Osteocyte (in vitro differentiated cells): ENCODE measurements at regions not wholly inside any gene's neighbourhood (a gene's known extent, or its start where the extent isn't known, plus 50 kb on each side); places are given as distances from the start of the nearest gene placed in this dataset.
"Not testable (repeated sequence)": the region's sequence is repeated elsewhere in the genome, so short reads cannot be mapped to it uniquely, and the experiment has no call there.

Experiments used
- DNase-seq: peaks from one replicate; pipeline ENCODE4 v3.0.0; 2021; ENCODE audit warnings: mixed read lengths; ENCODE audit not compliant: unreplicated experiment; ENCODE audit errors: extremely low spot score
- H3K27ac Mint-ChIP-seq: one replicate; pipeline ENCODE4 v1.8.0; 2021; ENCODE audit warnings: mild to moderate bottlenecking, mixed read lengths; ENCODE audit not compliant: unreplicated experiment
- H3K27me3 Mint-ChIP-seq: one replicate; pipeline ENCODE4 v1.8.0; 2021; ENCODE audit warnings: mixed read lengths; ENCODE audit not compliant: unreplicated experiment
- H3K36me3 Mint-ChIP-seq: one replicate; pipeline ENCODE4 v1.8.0; 2021; ENCODE audit warnings: mixed read lengths; ENCODE audit not compliant: unreplicated experiment
- H3K4me1 Mint-ChIP-seq: one replicate; pipeline ENCODE4 v1.8.0; 2021; ENCODE audit warnings: mixed read lengths; ENCODE audit not compliant: unreplicated experiment
- H3K4me3 Mint-ChIP-seq: one replicate; pipeline ENCODE4 v1.8.0; 2021; ENCODE audit warnings: mild to moderate bottlenecking, moderate library complexity, mixed read lengths; ENCODE audit not compliant: unreplicated experiment
- H3K9me3 Mint-ChIP-seq: one replicate; pipeline ENCODE4 v1.8.0; 2021; ENCODE audit warnings: mixed read lengths; ENCODE audit not compliant: unreplicated experiment
- CTCF ChIP-seq: fragments of 200-600 bp; sonication (generic); IDR thresholded peaks from 2 replicates; pipeline ENCODE4 v1.5.0; 2021; ENCODE audit warnings: antibody characterized with exemption, mild to moderate bottlenecking, moderate library complexity

- peaks cover 50% of the 10 kb centered on the region for H3K4me1 Mint-ChIP-seq
- H3K36me3 Mint-ChIP-seq: no peaks in the 10 kb centered on the region
- H3K27ac Mint-ChIP-seq: peak overlapping the region; percentile 97
- no peak for TF ChIP-seq CTCF
- peaks cover 5% of the 10 kb centered on the region for H3K9me3 Mint-ChIP-seq
- H3K4me3 Mint-ChIP-seq: no peak overlapping the region
- no peak for DNase-seq
- H3K27me3 Mint-ChIP-seq: no peaks in the 10 kb centered on the region
These were observed 145.3 kb upstream of the SPRED2 start for GRCh38 chr2:65577654-65578053.

DNA sequence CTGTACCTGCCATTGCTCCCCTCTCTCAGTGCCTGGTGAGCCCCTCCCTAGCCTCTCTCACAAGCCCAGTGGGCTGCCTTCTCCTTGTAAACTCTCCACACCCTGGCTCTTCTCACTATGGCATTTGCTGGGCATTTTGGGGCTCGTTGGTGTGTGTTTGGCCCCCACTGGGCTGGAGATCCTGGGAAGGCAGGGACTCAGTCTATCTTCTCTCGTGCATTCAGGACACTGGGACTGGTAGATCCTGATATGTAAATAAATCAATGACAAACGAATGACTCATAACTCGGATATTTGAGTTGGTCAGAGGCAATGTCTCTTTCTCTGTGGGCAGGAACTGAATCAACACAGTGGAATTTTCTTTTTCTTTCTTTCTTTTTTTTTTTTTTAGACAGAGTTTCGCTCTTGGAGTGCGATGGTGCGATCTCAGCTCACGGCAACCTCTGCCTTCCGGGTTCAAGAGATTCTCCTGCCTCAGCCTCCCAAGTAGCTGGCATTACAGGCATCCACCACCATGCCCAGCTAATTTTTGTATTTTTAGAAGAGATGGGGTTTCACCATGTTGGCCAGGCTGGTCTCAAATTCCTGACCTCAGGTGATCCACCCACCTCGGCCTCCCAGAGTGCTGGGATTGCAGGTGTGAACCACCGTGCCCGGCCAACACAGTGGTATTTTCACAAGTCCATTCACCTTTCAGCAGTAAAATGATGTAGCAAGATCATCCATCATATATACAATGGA, 144.6 kb upstream of the SPRED2 start:
- DNase-seq: no peak

DNA sequence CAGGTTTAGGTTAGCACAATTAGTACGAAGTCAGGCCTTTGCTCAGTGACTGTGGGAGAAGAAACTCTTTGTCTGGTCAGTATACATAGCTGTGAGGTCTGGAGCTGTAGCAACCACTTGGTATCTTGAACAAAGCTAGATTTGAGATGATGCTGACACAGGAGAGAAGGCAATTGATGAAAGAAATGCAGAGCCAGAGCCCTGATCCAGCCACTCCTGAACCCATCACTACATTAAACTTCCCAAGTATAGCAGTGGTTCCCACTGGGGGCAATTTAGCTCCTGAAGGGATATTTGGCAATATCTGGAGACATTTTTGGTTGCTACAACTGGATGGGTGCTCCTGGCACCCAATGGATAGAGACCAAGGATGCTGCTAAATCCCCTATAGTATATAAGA, 143.9 kb upstream of the SPRED2 start:
- H3K27me3 Mint-ChIP-seq: no peaks in the 10 kb centered on the region
- H3K27ac Mint-ChIP-seq: peak overlapping the region; percentile 97
- no peak for DNase-seq
- H3K9me3 Mint-ChIP-seq: peaks cover 5% of the 10 kb centered on the region
- TF ChIP-seq CTCF: no peak
- peaks cover 50% of the 10 kb centered on the region for H3K4me1 Mint-ChIP-seq
- no peaks in the 10 kb centered on the region for H3K36me3 Mint-ChIP-seq
- H3K4me3 Mint-ChIP-seq: no peak overlapping the region

More for the DNA sequence above, 144.6 kb upstream of the SPRED2 start:
- TF ChIP-seq CTCF: no peak
- Mint-ChIP-seq H3K4me3 (peak overlapping the region; percentile 46), H3K27ac (peak overlapping the region; percentile 97), H3K4me1 (peaks cover 50% of the 10 kb centered on the region), H3K36me3 (no peaks in the 10 kb centered on the region), H3K27me3 (no peaks in the 10 kb centered on the region), H3K9me3 (peaks cover 5% of the 10 kb centered on the region)

- H3K36me3 Mint-ChIP-seq: no peaks in the 10 kb centered on the region
- H3K4me1 Mint-ChIP-seq: peaks cover 44% of the 10 kb centered on the region
- no peak for TF ChIP-seq CTCF
- H3K9me3 Mint-ChIP-seq: peaks cover 5% of the 10 kb centered on the region
- DNase-seq: no peak
- peak overlapping the region; percentile 84 for H3K27ac Mint-ChIP-seq
- H3K27me3 Mint-ChIP-seq: no peaks in the 10 kb centered on the region
- no peak overlapping the region for H3K4me3 Mint-ChIP-seq
These were observed 142.6 kb upstream of the SPRED2 start for GRCh38 chr2:65574993-65575392.

DNA sequence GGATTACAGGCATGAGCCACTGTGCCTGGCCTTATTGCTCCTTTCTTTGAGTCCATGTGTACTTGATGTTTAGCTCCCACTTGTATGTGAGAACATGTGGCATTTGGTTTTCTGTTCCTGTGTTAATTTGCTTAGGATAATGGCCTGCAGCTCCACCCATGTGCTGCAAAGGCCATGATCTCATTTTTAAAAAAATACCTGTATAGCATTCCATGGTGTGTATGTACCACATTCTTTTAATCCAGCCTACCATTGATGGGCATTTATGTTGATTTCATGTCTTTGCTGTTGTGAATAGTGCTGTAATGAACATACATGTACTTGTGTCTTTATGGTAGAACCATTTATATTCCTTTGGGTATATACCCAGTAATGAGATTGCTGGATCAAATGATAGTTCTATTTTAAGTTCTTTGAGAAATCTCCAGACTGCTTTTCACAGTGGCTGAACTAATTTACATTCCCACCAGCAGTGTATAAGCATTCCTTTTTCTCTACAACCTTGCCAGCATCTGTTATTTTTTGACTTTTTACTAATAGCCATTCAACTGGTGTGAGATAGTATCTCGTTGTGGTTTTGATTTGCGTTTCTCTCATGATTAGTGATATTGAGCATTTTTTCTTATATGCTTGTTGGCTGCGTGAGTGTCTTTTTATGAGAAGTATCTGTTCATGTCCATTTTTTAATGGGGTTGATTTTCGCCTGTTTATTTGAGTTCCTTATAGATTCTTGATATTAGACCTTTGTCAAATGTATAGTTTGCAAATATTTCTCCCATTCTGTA, 136.4 kb upstream of the SPRED2 start:
- not testable (repeated sequence) for H3K9me3 Mint-ChIP-seq, H3K27me3 Mint-ChIP-seq, DNase-seq, H3K4me3 Mint-ChIP-seq, H3K27ac Mint-ChIP-seq, H3K36me3 Mint-ChIP-seq
- peaks cover 23% of the 10 kb centered on the region for H3K4me1 Mint-ChIP-seq
